ENCODE measurements at regions not wholly inside any gene's neighbourhood (a gene's known extent, or its start where the extent isn't known, plus 50 kb on each side); places are given as distances from the start of the nearest gene placed in this dataset.
A peak's percentile ranks its signal among the peaks of the same experiment; 100 is the strongest.

GRCh38 chr6:33923857-33924514 lies 120.2 kb upstream of the MLN start:
- no peak for DNase-seq (ENCODE audit: low read depth in 2 of 2)

- DNase-seq (ENCODE audit: low read depth in 2 of 2), result no peak
Measured at GRCh38 chr6:33921745-33922144, 117.9 kb upstream of the MLN start.

DNA sequence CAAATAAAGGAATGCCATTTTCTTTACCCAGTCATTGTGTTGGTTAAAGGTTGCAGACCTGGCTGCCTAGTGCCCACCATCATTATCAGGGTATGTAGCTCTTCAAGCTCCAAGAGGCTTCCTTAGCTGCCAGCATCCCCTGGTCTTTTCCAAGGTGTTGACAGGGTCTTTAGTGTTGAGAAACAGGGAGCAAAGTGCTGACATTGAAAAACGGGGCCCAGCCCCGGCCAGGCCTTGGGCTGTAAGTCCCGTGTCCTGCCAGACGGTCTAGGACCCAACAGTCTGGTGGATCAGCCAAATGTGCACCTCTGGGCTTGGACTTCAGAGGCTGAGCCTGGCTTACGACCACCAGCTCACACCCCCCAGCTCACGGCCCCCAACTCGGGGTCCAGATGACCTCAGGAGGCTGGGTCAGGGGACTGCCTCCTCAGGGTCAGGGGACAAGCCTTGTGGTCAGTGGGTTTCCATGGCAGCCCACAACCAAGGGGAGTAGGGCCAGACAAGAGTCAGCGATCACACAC lies 114.4 kb upstream of the MLN start:
- DNase-seq (ENCODE audit: low read depth in 2 of 2), result no peak

- no peak for DNase-seq (ENCODE audit: low read depth in 2 of 2)
Measured at GRCh38 chr6:33915134-33915533, 111.3 kb upstream of the MLN start.

GRCh38 chr6:33914645-33915044 lies 110.8 kb upstream of the MLN start:
- no peak for DNase-seq (ENCODE audit: low read depth in 2 of 2)

DNA sequence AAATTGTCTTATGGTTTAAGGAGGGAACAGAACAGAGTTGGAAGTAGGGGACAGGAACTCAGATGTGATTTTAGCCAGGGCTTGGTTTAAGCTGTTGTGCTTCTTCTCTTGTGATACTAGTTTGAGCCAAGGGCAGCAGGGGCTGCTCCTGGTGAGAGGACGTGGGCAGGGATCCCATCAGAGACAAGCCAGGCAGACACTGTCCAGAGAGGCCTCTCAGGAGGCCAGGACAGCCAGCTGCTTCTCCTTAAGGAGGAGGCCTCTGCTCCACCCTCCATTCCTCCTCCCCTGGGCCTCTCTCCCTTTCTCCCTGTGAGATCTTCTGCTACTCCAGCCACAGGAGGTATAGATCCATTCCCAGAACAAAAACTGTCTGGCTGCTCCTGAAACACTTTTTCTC lies 108.4 kb upstream of the MLN start:
- DNase-seq (ENCODE audit: low read depth in 2 of 2), result no peak

- DNase-seq (ENCODE audit: low read depth in 2 of 2), result no peak
Measured at GRCh38 chr6:33911488-33911887, 107.7 kb upstream of the MLN start.

GRCh38 chr6:33910594-33910993 lies 106.8 kb upstream of the MLN start:
- no peak for DNase-seq (ENCODE audit: low read depth in 2 of 2)

- no peak for DNase-seq (ENCODE audit: low read depth in 2 of 2)
Measured at GRCh38 chr6:33909737-33910136, 105.9 kb upstream of the MLN start.

GRCh38 chr6:33908025-33908424 lies 104.2 kb upstream of the MLN start:
- DNase-seq (ENCODE audit: low read depth in 2 of 2), result no peak

DNA sequence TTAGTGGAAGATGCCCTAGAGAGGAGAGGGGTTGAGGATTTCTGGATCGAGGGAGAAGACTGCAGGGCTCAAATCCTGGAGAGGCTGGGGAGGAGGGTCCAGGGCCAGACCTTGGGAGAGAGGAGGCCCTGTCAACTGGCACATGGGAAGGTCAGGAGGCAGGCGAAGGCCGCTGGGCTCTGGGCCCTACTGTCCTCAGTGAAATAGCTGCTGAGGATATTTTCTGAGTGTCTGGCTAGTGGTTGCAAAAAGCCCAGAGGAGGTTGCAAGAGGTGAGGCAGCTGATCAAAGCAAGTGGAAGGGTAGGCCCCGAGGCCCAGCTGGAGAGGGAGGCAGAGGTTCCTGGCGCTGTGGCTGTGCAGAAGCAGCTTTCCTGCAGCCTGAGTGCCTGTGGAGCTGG lies 103.4 kb upstream of the MLN start:
- DNase-seq (ENCODE audit: low read depth in 2 of 2), result no peak

DNA sequence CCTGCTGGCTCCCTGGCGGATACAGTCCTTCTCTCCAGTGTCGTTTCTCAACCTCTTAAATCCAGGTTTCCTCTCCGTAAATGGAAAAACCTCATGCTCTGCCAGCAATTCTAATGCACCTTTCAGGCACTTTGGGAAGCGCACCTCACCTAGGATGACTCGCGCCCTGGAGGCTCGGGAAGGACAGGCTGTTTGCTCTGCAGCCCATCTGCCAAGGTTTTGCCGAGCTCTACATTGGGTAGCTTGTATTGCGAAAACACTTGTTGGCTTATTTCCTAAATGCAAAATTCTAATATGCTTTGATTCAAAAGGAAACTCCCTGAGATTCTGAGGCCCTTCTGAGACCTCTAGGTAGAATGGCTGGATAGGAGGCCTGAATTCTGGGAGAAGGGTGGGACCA lies 102.6 kb upstream of the MLN start:
- no peak for DNase-seq (ENCODE audit: low read depth in 2 of 2)

DNA sequence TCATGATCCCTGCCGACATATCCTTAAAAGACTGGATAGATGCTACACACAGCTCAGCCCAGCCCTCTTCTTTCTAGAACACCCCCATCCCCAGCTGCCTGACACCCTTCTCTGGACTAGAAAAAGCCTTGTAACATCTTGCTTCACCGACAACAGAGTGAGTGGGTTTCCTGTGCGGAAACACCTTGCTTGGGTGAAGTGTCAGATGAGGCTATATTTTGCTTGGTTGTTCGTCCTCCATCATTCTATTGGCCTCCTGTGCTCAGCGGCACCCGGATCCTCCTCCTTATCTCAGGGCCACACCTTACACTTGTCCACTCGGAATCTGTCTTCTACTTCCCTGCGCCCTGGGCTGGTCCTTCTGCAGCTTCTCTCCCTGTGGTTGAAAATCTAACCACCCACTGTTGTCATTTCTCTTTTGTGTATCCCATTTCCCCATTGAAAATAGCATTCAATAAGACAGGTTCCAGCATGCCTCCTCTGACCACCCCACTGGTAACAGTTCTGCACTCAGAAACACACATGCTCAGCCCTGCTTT lies 101.3 kb upstream of the MLN start:
- no peak for DNase-seq (ENCODE audit: low read depth in 2 of 2)

DNA sequence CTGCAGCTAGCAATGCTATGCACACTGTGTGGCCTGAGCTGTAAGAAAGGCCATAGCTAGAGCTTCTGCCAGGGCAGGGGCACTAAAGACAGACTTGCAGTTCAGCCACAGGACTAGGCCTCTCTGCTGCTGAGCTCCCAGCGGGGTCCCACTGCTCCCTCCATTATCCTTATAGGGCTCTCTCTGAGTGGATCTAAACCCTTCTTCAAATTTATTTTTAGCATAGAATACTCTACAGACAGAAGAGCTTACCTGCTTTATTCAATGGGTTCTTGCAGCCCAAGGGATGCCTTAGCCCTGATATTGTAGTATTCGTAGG lies 100.9 kb upstream of the MLN start:
- DNase-seq (ENCODE audit: low read depth in 2 of 2), result no peak

- DNase-seq (ENCODE audit: low read depth in 2 of 2), result peak; percentile 39
Measured at GRCh38 chr6:33904050-33904746, 100.4 kb upstream of the MLN start.

- DNase-seq (ENCODE audit: low read depth in 2 of 2), result no peak
Measured at GRCh38 chr6:33903579-33903978, 99.8 kb upstream of the MLN start.

- no peak for DNase-seq (ENCODE audit: low read depth in 2 of 2)
Measured at GRCh38 chr6:33902457-33902853, 98.7 kb upstream of the MLN start.

GRCh38 chr6:33901822-33902456 lies 98.1 kb upstream of the MLN start:
- DNase-seq (ENCODE audit: low read depth in 2 of 2), result no peak

DNA sequence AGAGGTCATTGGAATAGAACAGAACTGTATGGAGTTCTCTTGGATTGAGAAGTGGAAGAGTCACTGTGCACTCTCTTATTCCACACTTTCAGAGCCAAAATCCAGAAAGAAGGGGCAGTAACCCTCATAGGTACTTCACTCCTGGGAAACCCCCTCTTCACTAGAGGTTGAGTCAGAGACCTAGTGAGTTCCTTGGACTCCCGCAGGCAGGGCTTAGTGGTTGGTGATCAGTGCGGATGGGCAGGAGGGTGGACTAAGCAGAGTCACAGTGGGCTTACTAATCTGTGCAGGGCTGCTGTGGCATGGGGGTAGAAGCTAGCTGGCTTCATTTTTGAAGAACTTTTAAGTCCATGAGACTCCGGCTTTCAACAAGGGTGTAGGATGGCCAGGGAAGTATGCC lies 95.0 kb upstream of the MLN start:
- no peak for DNase-seq (ENCODE audit: low read depth in 2 of 2)

- DNase-seq (ENCODE audit: low read depth in 2 of 2), result no peak
Measured at GRCh38 chr6:33897189-33897780, 93.5 kb upstream of the MLN start.

- peak in 1 of 2 donors; percentile 16 for DNase-seq (ENCODE audit: low read depth in 2 of 2)
Measured at GRCh38 chr6:33896391-33897188, 92.8 kb upstream of the MLN start.

DNA sequence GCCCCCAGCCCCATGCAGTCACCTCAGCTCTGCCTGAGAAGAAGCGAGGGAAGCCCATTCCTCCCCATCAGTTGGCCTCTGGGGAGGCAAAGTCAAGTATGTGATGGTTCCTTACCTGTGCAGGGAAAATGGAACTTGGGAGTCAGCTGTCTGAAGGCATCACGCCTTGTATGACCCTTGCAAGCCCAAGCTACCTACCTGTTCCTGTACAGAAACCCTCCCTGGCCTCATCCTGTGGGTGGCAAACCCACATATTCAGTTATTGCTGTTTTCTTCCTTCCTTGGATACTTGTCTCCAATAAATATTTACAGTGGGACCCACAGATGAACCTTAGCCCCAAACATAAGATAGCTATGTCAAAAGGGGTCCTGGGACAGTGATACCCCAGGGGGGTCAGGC lies 92.2 kb upstream of the MLN start:
- no peak for DNase-seq (ENCODE audit: low read depth in 2 of 2)
